GM12864 (cell line): ENCODE measurements at regions not wholly inside any gene's neighbourhood (a gene's known extent, or its start where the extent isn't known, plus 50 kb on each side); places are given as distances from the start of the nearest gene placed in this dataset.

Experiments used
- DNase-seq: peaks from one replicate; pipeline ENCODE4 v3.0.0-alpha.2; 2011; ENCODE audit warnings: low read depth
- H3K4me3 ChIP-seq: 2 replicates; pipeline ENCODE4 v1.5.1; 2011; ENCODE audit warnings: mild to moderate bottlenecking, low read depth, low read length, control low read depth
- TF ChIP-seq, protein P1 (sequence below): IDR thresholded peaks from 2 replicates; pipeline ENCODE4 v1.5.1; 2011; ENCODE audit warnings: low read depth, mild to moderate bottlenecking, moderate library complexity, low read length, control low read depth, inconsistent platforms; ENCODE audit errors: missing control alignments

DNA sequence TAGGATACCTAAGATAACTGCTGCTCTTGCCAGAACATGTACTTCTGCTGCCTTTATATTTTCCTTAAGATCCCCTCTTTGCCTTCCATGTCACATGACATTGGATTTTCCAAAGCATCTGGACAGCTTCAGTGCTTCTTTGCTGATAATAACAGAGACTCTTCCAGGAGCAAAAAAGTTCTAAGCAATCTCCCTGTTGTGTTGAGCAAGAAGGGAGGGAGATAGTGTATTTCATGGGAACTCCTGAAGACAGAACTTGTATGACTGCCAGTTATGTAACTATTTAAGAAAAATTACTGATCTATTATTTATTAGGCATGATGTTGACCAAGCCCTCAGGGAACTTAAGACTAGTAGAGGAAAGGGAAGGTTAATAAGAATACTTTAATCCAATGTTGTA lies 454.7 kb downstream of the SPATA31D1 start:
- H3K4me3 ChIP-seq: no peak overlapping the region
- TF ChIP-seq, protein P1, sequence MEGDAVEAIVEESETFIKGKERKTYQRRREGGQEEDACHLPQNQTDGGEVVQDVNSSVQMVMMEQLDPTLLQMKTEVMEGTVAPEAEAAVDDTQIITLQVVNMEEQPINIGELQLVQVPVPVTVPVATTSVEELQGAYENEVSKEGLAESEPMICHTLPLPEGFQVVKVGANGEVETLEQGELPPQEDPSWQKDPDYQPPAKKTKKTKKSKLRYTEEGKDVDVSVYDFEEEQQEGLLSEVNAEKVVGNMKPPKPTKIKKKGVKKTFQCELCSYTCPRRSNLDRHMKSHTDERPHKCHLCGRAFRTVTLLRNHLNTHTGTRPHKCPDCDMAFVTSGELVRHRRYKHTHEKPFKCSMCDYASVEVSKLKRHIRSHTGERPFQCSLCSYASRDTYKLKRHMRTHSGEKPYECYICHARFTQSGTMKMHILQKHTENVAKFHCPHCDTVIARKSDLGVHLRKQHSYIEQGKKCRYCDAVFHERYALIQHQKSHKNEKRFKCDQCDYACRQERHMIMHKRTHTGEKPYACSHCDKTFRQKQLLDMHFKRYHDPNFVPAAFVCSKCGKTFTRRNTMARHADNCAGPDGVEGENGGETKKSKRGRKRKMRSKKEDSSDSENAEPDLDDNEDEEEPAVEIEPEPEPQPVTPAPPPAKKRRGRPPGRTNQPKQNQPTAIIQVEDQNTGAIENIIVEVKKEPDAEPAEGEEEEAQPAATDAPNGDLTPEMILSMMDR: no peak
- DNase-seq: no peak

DNA sequence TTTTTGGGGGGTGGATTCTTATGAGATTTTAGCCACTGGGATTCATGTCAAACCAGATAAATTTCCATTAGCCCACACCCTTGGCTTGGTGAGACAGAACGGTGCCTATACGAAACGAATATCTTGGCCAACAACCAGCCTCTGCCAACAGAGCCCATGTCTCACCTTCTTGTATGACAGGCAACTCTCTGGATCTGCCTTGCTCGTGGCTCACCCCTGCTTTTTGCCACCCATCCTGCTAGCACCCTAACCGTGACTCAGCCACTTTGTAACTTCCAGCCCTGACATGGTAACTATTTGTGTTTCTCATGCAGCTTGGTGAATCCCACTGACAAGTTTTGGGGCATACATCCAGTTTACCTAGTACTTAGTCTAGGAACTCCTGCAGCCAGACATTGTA lies 457.0 kb downstream of the SPATA31D1 start:
- DNase-seq: no peak
- no peak overlapping the region for H3K4me3 ChIP-seq
- TF ChIP-seq, protein P1: no peak

DNA sequence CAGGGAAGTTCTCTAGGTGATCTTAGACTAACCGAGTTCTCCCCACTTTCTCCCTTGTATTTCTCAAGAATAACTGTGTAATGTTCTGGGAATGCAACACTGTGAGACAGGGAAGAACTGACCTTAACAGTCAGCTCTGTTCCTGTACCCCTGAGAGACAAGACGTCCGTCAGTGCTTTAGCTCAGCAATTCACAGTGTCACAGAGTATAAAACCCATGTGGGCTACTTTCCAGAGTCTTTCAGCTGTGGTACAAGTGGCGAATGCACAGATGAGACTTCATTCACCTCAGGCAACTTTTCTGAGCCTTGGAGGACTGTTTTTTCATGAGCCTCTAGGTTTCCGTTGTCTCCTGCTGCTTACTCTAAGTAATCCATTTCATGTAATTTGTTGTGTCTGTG lies 458.8 kb downstream of the SPATA31D1 start:
- H3K4me3 ChIP-seq: no peak overlapping the region
- no peak for DNase-seq
- TF ChIP-seq, protein P1: no peak

DNA sequence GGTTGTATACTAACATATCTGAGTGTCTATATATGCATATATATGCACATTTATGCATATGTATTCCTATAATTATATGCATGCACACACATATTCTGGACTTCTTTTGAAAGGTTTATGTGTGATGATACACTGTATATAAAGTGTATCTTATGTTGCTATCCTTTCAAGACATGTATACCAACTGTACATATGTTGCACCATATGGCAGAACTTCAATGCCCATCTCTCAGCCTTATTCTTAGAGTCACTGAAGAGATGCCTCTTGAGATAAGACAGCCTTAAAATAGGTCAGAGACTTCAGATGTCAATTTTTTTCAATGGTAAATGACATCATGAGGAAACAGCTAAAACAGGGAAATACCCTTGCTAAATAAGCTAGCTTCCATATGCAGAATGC lies 461.4 kb downstream of the SPATA31D1 start:
- no peak for DNase-seq
- TF ChIP-seq, protein P1: no peak
- H3K4me3 ChIP-seq: no peak overlapping the region

DNA sequence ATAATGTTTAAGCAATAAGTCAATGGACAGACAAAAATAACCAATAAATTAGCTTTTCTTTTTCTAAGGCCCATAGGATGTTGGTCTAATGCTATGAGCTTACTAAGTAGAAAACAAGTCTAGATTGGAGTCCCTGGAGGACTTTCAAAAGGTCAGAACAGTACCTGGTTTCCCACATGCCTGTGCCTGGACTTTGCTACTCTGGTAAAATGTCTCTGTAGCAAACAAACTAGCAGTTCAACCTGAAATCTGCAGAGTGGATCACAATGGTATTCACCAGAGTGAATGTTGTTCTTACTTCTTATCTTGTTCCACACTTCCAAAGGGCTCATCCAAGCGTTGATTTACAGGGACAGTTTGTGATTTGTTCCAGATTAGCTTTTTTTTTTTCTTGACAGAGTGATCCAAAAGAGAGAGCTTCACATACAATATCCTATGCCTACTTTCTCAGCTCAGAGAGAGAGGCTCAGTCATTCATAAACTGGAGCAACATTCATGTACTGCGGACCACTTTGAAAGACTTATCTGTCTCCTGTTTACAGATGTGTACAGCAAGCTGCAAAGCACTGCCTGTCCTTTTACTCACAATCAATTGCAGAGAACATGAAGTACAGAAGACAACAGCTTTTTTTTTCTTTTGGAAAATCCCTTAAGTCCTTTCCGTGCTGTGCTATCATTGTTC lies 466.1 kb downstream of the SPATA31D1 start:
- H3K4me3 ChIP-seq: no peak overlapping the region
- DNase-seq: no peak

DNA sequence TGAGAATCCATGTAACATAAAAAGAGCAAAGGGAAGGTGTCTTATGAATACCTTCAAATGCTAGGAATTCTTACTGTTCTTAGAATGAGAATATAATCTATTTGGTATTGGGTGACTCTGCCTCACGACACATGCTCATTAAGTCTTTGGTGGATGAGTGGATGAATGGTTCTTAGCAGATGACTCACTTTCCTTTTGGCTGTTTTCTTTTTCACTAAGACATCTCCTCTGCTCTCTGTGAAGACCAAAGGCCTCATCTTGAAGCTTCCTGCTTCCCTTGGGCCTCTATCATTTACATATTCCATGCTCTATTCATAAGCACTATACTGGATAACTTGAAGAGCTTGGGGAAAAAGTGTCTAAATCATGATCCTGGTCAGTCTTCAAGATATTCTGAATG lies 468.1 kb downstream of the SPATA31D1 start:
- TF ChIP-seq, protein P1: no peak
- no peak overlapping the region for H3K4me3 ChIP-seq
- DNase-seq: no peak

More for the DNA sequence above, 466.1 kb downstream of the SPATA31D1 start:
- TF ChIP-seq, protein P1: no peak

DNA sequence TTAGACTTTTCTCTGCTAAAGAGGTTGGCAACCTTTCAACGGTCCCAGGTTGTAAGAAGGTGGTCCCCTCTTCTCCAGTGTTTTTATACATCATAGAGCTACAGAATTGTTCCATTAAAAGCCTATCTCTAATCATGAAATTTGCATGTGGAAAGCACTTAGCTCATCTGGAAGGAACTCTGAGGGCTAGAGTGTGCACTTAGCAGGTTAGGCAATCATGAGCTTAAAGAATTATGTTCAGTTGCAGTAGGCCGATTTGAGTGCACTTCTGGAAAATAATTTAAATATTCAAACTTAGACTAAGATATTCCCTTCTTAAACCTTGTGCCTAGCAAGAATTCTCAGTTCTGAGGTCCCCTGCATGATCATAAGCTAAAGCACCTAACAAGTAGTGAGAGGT lies 468.7 kb downstream of the SPATA31D1 start:
- DNase-seq: no peak
- TF ChIP-seq, protein P1: no peak
- H3K4me3 ChIP-seq: no peak overlapping the region
